ENCODE measurements at regions not wholly inside any gene's neighbourhood (a gene's known extent, or its start where the extent isn't known, plus 50 kb on each side); places are given as distances from the start of the nearest gene placed in this dataset.

DNA sequence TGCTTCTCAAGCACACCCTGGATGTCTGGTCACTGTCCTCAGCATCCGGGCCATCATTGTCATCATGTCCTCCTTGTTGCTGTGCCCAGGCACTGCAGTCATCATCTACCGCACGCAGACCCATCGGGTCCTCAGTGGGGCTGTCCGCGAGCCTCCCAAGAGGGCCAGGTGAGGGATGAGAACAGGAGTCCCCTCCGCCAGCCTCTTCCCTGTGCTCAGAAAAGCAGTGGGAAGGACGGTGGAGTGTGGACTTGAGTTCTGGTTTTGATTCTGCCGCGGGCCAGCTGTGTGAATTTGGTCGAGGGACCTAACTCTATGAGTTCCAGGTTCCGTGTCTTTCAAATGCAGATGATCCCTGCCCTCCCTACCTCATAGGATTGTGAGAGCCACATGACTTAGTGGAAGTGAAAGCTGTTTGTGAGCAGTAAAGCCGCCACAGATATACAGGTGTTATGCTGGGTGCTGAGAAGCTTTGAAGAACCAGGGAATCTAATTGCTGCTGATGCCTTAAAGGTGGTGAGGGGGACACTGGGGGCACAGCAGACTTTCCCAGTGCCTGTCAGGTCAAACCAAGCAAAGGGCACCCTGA, 122.9 kb upstream of the RAP1B start:
- TF ChIP-seq POLR2A (IDR thresholded peaks at IDR 0.05) = no peak
- TF ChIP-seq, protein P1, sequence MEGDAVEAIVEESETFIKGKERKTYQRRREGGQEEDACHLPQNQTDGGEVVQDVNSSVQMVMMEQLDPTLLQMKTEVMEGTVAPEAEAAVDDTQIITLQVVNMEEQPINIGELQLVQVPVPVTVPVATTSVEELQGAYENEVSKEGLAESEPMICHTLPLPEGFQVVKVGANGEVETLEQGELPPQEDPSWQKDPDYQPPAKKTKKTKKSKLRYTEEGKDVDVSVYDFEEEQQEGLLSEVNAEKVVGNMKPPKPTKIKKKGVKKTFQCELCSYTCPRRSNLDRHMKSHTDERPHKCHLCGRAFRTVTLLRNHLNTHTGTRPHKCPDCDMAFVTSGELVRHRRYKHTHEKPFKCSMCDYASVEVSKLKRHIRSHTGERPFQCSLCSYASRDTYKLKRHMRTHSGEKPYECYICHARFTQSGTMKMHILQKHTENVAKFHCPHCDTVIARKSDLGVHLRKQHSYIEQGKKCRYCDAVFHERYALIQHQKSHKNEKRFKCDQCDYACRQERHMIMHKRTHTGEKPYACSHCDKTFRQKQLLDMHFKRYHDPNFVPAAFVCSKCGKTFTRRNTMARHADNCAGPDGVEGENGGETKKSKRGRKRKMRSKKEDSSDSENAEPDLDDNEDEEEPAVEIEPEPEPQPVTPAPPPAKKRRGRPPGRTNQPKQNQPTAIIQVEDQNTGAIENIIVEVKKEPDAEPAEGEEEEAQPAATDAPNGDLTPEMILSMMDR (IDR thresholded peaks at IDR 0.05 in 4 of 5, conservative IDR thresholded peaks at IDR 0.05 in 1 of 5) = no peak
